ENCODE measurements at regions not wholly inside any gene's neighbourhood (a gene's known extent, or its start where the extent isn't known, plus 50 kb on each side); places are given as distances from the start of the nearest gene placed in this dataset.

- Histone ChIP-seq H4K20me1 (ENCODE audit: control insufficient read depth, extremely low read depth, insufficient read depth, low read length) (no peaks in the 10 kb centered on the region), H3K4me2 (ENCODE audit: extremely low read depth, insufficient read depth, low read length) (no peak overlapping the region), H3K27me3 (ENCODE audit: control insufficient read depth, insufficient read depth, low read length) (no peaks in the 10 kb centered on the region), H3K79me2 (ENCODE audit: control insufficient read depth, insufficient read depth, low read length) (no peaks in the 10 kb centered on the region), H3K36me3 (ENCODE audit: control insufficient read depth, insufficient read depth, low read length) (no peaks in the 10 kb centered on the region), H3K27ac (ENCODE audit: insufficient read depth, low read length) (no peak overlapping the region), H3K4me1 (ENCODE audit: control insufficient read depth, extremely low read depth, insufficient read depth, low read length) (no peaks in the 10 kb centered on the region), H3K9ac (ENCODE audit: insufficient read depth, low read length) (no peak overlapping the region), H3K9me3 (ENCODE audit: control insufficient read depth, insufficient read depth, low read depth, low read length) (no peaks in the 10 kb centered on the region), H3K4me3 (replicated peaks in 1 of 4; ENCODE audit: control extremely low read depth in 1 of 4, insufficient read depth in 1 of 4, low read depth in 3 of 4, low read length in 4 of 4) (no peak overlapping the region), H2AFZ (ENCODE audit: low read length) (no peak overlapping the region)
- DNase-seq (ENCODE audit: low read depth in 2 of 2): no peak
- no peak for TF ChIP-seq CTCF (conservative IDR thresholded peaks at IDR 0.05 in 1 of 2, IDR thresholded peaks at IDR 0.05 in 1 of 2; ENCODE audit: low read depth in 1 of 2, low read length in 2 of 2)
- TF ChIP-seq EZH2 (IDR thresholded peaks at IDR 0.05; ENCODE audit: low read length, missing control alignments): no peak
These were observed 187.1 kb downstream of the ACTR3 start for GRCh38 chr2:114076961-114077360.

GRCh38 chr2:114079366-114080004 is 189.6 kb downstream of the ACTR3 start:
- Histone ChIP-seq H3K4me2 (ENCODE audit: extremely low read depth, insufficient read depth, low read length) (no peak overlapping the region), H3K36me3 (ENCODE audit: control insufficient read depth, insufficient read depth, low read length) (no peaks in the 10 kb centered on the region), H3K79me2 (ENCODE audit: control insufficient read depth, insufficient read depth, low read length) (no peaks in the 10 kb centered on the region), H3K4me3 (replicated peaks in 1 of 4; ENCODE audit: control extremely low read depth in 1 of 4, insufficient read depth in 1 of 4, low read depth in 3 of 4, low read length in 4 of 4) (no peak overlapping the region), H3K27ac (ENCODE audit: insufficient read depth, low read length) (no peak overlapping the region), H3K9me3 (ENCODE audit: control insufficient read depth, insufficient read depth, low read depth, low read length) (no peaks in the 10 kb centered on the region), H3K4me1 (ENCODE audit: control insufficient read depth, extremely low read depth, insufficient read depth, low read length) (no peaks in the 10 kb centered on the region), H2AFZ (ENCODE audit: low read length) (no peak overlapping the region), H3K27me3 (ENCODE audit: control insufficient read depth, insufficient read depth, low read length) (no peaks in the 10 kb centered on the region), H4K20me1 (ENCODE audit: control insufficient read depth, extremely low read depth, insufficient read depth, low read length) (no peaks in the 10 kb centered on the region), H3K9ac (ENCODE audit: insufficient read depth, low read length) (no peak overlapping the region)
- no peak for DNase-seq (ENCODE audit: low read depth in 2 of 2)
- TF ChIP-seq CTCF (conservative IDR thresholded peaks at IDR 0.05 in 1 of 2, IDR thresholded peaks at IDR 0.05 in 1 of 2; ENCODE audit: low read depth in 1 of 2, low read length in 2 of 2): no peak
- TF ChIP-seq EZH2 (IDR thresholded peaks at IDR 0.05; ENCODE audit: low read length, missing control alignments): no peak

GRCh38 chr2:114082731-114083433 is 193.0 kb downstream of the ACTR3 start:
- H4K20me1 ChIP-seq (ENCODE audit: control insufficient read depth, extremely low read depth, insufficient read depth, low read length): no peaks in the 10 kb centered on the region
- H3K27me3 ChIP-seq (ENCODE audit: control insufficient read depth, insufficient read depth, low read length): no peaks in the 10 kb centered on the region
- no peaks in the 10 kb centered on the region for H3K4me1 ChIP-seq (ENCODE audit: control insufficient read depth, extremely low read depth, insufficient read depth, low read length)
- TF ChIP-seq CTCF (conservative IDR thresholded peaks at IDR 0.05 in 1 of 2, IDR thresholded peaks at IDR 0.05 in 1 of 2; ENCODE audit: low read depth in 1 of 2, low read length in 2 of 2): no peak
- no peak for TF ChIP-seq EZH2 (IDR thresholded peaks at IDR 0.05; ENCODE audit: low read length, missing control alignments)
- H3K9ac ChIP-seq (ENCODE audit: insufficient read depth, low read length): no peak overlapping the region
- H3K27ac ChIP-seq (ENCODE audit: insufficient read depth, low read length): no peak overlapping the region
- H3K9me3 ChIP-seq (ENCODE audit: control insufficient read depth, insufficient read depth, low read depth, low read length): no peaks in the 10 kb centered on the region
- H2AFZ ChIP-seq (ENCODE audit: low read length): no peak overlapping the region
- no peaks in the 10 kb centered on the region for H3K36me3 ChIP-seq (ENCODE audit: control insufficient read depth, insufficient read depth, low read length)
- no peaks in the 10 kb centered on the region for H3K79me2 ChIP-seq (ENCODE audit: control insufficient read depth, insufficient read depth, low read length)
- H3K4me2 ChIP-seq (ENCODE audit: extremely low read depth, insufficient read depth, low read length): no peak overlapping the region
- no peak for DNase-seq (ENCODE audit: low read depth in 2 of 2)
- no peak overlapping the region for H3K4me3 ChIP-seq (replicated peaks in 1 of 4; ENCODE audit: control extremely low read depth in 1 of 4, insufficient read depth in 1 of 4, low read depth in 3 of 4, low read length in 4 of 4)

Data from fibroblast of lung (primary cell).